Prostate gland (tissue), 2 donors: ENCODE measurements at regions not wholly inside any gene's neighbourhood (a gene's known extent, or its start where the extent isn't known, plus 50 kb on each side); places are given as distances from the start of the nearest gene placed in this dataset.

Experiments
- DNase-seq: peaks from one replicate; pipeline ENCODE4 v3.0.0-alpha.2; 2019; ENCODE audit warnings: low spot score
- H3K27ac ChIP-seq, 2 donors: fragments of 200-600 bp; sonication (generic); 2 replicates each; pipeline ENCODE4 v1.5.1; 2017 to 2019
- H3K27me3 ChIP-seq: fragments of 200-600 bp; sonication (generic); replicated peaks from 2 replicates; pipeline ENCODE4 v1.5.1; 2019; ENCODE audit not compliant: insufficient read depth
- H3K36me3 ChIP-seq, 2 donors: fragments of 200-600 bp; sonication (generic); 1 replicate in 1 of 2; 2 replicates in 1 of 2; pipeline versions ENCODE4 v1.5.1 to v1.8.1; 2017 to 2019
- H3K4me1 ChIP-seq: fragments of 200-600 bp; sonication (generic); replicated peaks from 2 replicates; pipeline ENCODE4 v1.5.1; 2019
- H3K4me3 ChIP-seq, 2 donors: fragments of 200-600 bp; sonication (generic); 2 replicates each; pipeline ENCODE4 v1.5.1; 2017 to 2019
- H3K9me3 ChIP-seq: fragments of 200-600 bp; sonication (generic); 2 replicates; pipeline ENCODE4 v1.5.1; 2017
- POLR2A ChIP-seq: fragments of 450-650 bp; IDR thresholded peaks from one replicate; pipeline ENCODE4 v1.6.1; 2016; ENCODE audit warnings: antibody characterized with exemption, mild to moderate bottlenecking
- POLR2AphosphoS5 ChIP-seq: sonication (generic); formaldehyde crosslinking; IDR thresholded peaks from one replicate; pipeline ENCODE4 v1.6.1; 2017; ENCODE audit warnings: antibody characterized with exemption
- WGBS: methylation state at CpG from one replicate; pipeline ENCODE4 v1.1.5; 2018; 5-methylcytosine and 5-hydroxymethylcytosine counted together
- intact Hi-C: fragments of 100-400 bp; cut with DNase I; formaldehyde crosslinking; loops from one replicate; pipeline ENCODE4 v1.14.2; 2022
- TF ChIP-seq, protein P1 (sequence below), 4 experiments: fragments of 200-600 bp in 2 of 4; fragments of 450-650 bp in 2 of 4; sonication (generic) in 2 of 4; IDR thresholded peaks; 1 replicate in 3 of 4; 2 replicates in 1 of 4; pipeline ENCODE4 v1.5.1; 2016 to 2019; ENCODE audit warnings: antibody characterized with exemption in 4 of 4, mild to moderate bottlenecking in 2 of 4, moderate library complexity in 2 of 4

DNA sequence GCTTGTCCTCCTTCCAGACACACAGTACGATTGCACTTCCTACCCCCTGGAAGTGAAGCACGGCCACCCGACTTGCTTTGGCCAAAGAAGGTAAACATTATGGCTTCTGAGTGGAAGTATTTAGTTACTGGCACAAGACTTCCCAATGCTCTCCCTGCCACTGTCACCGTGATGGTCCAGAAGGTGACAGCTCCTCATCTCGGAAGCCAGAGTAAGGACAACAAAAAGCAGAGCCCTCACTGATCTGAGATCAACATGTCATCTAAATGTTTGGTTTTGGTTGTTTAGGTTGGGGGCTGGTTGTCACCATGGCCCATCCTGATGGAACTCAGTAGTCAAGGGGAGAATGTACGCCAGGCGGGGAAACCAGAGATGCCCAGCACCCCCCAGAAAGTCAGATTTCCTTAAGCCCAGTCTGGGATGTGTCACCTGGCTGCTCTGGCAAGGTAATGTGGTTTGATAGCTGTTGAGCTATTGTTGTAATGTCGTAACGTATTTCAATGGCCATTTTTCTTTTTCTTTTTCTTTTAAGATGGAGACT is 170.1 kb upstream of the ZNF536 start:
- intact Hi-C loops, result no loop called here
- no peak overlapping the region for H3K27ac ChIP-seq
- 77% methylated on average over 9 of the region's 9 CpGs for WGBS
- H3K27me3 ChIP-seq, result no peaks in the 10 kb centered on the region
- no peak for DNase-seq
- no peaks in the 10 kb centered on the region for H3K9me3 ChIP-seq
- TF ChIP-seq, protein P1, sequence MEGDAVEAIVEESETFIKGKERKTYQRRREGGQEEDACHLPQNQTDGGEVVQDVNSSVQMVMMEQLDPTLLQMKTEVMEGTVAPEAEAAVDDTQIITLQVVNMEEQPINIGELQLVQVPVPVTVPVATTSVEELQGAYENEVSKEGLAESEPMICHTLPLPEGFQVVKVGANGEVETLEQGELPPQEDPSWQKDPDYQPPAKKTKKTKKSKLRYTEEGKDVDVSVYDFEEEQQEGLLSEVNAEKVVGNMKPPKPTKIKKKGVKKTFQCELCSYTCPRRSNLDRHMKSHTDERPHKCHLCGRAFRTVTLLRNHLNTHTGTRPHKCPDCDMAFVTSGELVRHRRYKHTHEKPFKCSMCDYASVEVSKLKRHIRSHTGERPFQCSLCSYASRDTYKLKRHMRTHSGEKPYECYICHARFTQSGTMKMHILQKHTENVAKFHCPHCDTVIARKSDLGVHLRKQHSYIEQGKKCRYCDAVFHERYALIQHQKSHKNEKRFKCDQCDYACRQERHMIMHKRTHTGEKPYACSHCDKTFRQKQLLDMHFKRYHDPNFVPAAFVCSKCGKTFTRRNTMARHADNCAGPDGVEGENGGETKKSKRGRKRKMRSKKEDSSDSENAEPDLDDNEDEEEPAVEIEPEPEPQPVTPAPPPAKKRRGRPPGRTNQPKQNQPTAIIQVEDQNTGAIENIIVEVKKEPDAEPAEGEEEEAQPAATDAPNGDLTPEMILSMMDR (IDR thresholded peaks at IDR 0.05), result no peak
- TF ChIP-seq POLR2A, result no peak
- TF ChIP-seq POLR2AphosphoS5, result no peak
- no peak overlapping the region for H3K4me3 ChIP-seq
- no peaks in the 10 kb centered on the region for H3K36me3 ChIP-seq
- H3K4me1 ChIP-seq, result no peaks in the 10 kb centered on the region

DNA sequence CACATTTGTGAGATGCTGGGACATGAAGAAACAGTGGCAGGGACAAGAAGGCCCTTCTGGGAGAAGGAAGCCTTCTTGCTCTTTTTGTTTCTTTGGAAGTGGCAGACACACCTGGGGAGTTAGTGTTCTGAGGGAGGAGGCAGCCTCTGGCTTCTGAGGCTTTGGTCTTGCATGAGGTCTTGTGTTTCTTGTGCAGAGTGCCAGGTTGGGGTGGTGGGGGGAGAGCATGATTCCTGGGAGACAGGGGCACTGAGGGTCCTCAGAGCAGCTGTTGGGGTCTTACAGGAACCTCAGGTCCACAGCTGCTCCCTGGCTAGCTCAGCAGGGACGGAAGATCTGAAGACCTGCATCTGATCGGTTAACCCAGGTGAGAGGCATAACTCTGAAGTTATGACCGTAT is 167.5 kb upstream of the ZNF536 start:
- 92% methylated on average over 3 of the region's 3 CpGs for WGBS
- Histone ChIP-seq H3K36me3 (no peaks in the 10 kb centered on the region), H3K4me3 (no peak overlapping the region), H3K4me1 (no peaks in the 10 kb centered on the region), H3K9me3 (no peaks in the 10 kb centered on the region), H3K27me3 (no peaks in the 10 kb centered on the region), H3K27ac (no peak overlapping the region)
- intact Hi-C loops, result no loop called here
- DNase-seq, result no peak
- TF ChIP-seq, protein P1 (IDR thresholded peaks at IDR 0.05), result no peak
- no peak for TF ChIP-seq POLR2A
- no peak for TF ChIP-seq POLR2AphosphoS5

DNA sequence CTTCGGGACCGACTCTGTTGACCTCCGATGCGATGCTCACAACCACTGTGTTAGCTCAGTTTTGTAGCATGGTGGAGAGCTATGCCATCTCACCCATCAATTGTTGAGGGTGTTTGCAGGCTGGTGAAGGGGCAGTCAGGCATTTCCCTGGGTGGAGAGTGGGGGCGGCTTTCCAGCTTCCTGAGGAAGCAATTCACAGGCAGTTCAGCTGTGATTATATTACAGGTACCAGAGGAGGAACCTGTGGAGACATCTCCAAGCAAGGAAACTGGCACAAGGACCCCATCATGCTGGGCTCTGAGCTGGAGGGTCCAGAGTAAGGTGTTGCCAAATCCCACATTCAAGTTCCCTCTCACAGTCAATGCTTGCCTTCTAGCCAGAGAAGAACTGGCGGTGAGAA is 166.0 kb upstream of the ZNF536 start:
- TF ChIP-seq POLR2AphosphoS5 (no peak), POLR2A (no peak)
- TF ChIP-seq, protein P1 (IDR thresholded peaks at IDR 0.05), result no peak
- Histone ChIP-seq H3K27me3 (no peaks in the 10 kb centered on the region), H3K9me3 (no peaks in the 10 kb centered on the region), H3K36me3 (no peaks in the 10 kb centered on the region), H3K4me3 (no peak overlapping the region), H3K4me1 (no peaks in the 10 kb centered on the region), H3K27ac (no peak overlapping the region)
- 91% methylated on average over 6 of the region's 6 CpGs for WGBS
- DNase-seq, result no peak
- intact Hi-C loops, result no loop called here

DNA sequence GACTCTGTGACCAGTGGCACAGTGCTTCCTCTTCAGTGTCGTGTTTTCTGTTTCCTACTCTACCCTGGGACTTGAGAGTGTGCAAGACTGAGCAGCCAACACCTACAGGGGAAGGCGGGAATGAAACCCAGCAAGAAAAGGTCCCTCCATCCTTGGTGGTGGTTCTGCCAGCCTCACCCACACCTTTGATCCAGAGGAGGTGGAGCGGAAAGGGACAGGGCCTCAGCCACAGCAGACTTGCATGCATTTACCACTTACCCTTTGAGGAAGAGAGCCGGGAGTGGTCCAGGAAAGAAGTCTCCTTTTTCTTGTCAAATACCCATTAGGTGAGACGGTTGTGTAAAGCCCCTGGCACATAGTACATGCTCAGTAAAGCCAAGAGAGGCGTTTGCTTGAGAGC is 164.8 kb upstream of the ZNF536 start:
- no peak for TF ChIP-seq POLR2AphosphoS5
- no peak for TF ChIP-seq POLR2A
- TF ChIP-seq, protein P1 (IDR thresholded peaks at IDR 0.05), result no peak
- Histone ChIP-seq H3K36me3 (no peaks in the 10 kb centered on the region), H3K27me3 (no peaks in the 10 kb centered on the region), H3K4me1 (no peaks in the 10 kb centered on the region), H3K27ac (no peak overlapping the region), H3K4me3 (no peak overlapping the region), H3K9me3 (no peaks in the 10 kb centered on the region)
- no peak for DNase-seq
- intact Hi-C loops, result no loop called here
- WGBS, result 77% methylated on average over 6 of the region's 6 CpGs

DNA sequence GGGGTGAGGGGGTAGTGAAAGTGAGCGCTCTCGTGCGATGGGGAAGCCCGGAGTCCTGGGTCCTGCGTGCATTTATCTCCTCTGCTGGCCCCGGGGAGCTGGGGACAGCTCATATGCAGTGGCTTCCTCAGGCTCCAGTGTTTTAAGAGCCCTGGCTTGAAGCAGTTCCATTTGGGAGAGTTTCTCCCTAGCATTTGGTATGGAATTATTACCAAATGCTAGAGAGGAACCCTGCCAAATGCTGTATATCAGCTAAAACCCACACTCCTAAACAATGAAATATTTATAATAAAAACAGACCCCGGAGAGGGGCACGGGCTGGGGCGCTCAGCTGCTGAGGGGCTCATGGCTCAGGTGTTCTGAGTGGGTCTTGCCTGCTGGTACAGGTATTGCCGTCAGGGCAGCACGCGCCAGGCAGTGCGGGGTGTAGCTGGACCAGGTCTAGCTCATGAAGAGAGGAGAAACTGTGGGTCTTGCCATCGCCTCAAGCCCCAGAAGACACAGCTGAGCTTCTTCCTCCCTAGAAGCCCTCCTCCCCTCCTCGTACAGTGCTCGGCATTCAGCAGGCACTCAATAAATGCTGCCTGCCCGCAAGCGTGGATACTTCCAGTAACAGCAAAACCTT is 163.6 kb upstream of the ZNF536 start:
- Histone ChIP-seq H3K36me3 (no peaks in the 10 kb centered on the region), H3K9me3 (no peaks in the 10 kb centered on the region), H3K4me3 (no peak overlapping the region), H3K27ac (no peak overlapping the region), H3K4me1 (no peaks in the 10 kb centered on the region), H3K27me3 (no peaks in the 10 kb centered on the region)
- TF ChIP-seq, protein P1 (IDR thresholded peaks at IDR 0.05), result no peak
- TF ChIP-seq POLR2A, result no peak
- no peak for TF ChIP-seq POLR2AphosphoS5
- no peak for DNase-seq
- intact Hi-C loops, result no loop called here
- 77% methylated on average over 18 of the region's 18 CpGs for WGBS
